ENCODE measurements at regions not wholly inside any gene's neighbourhood (a gene's known extent, or its start where the extent isn't known, plus 50 kb on each side); places are given as distances from the start of the nearest gene placed in this dataset.

DNA sequence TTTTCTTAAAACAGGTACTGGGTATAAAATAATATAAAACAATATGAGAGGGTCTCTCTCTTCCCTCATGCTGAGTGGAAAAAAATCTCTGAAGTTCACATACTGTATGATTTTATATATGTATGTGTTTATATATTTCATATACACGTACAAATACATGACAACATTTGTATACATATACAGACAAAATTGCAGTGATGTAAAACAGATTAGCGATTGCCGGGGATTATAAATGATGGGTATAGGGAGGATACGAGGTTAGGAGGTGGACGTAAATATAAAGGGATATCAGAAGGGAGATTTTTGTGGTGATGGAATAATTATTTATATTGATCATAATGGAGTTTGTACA lies 194.8 kb upstream of the PRSS16 start:
- DNase-seq (ENCODE audit: low spot score) = no peak

- no peak for DNase-seq (ENCODE audit: low spot score)
These were observed 193.8 kb upstream of the PRSS16 start for GRCh38 chr6:27053738-27054137.

DNA sequence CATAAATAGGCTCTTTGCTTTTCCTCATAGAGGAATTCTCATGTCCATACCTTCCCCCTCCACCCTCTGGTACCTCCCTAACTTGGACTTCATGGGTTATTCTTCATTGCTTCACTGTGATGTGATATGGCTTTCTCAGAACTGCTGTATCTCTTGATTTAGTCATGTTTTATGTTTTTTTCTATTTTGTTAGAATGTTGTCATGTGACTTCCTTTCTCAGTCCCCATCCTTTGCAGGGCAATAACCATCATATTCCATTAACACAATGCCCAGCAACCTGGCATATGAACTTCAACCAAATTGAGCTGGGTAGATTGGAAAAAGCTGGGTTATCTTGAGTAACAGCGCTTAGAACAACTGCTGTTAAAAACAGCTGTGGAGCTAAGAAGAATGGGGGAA lies 190.9 kb upstream of the PRSS16 start:
- no peak for DNase-seq (ENCODE audit: low spot score)

DNA sequence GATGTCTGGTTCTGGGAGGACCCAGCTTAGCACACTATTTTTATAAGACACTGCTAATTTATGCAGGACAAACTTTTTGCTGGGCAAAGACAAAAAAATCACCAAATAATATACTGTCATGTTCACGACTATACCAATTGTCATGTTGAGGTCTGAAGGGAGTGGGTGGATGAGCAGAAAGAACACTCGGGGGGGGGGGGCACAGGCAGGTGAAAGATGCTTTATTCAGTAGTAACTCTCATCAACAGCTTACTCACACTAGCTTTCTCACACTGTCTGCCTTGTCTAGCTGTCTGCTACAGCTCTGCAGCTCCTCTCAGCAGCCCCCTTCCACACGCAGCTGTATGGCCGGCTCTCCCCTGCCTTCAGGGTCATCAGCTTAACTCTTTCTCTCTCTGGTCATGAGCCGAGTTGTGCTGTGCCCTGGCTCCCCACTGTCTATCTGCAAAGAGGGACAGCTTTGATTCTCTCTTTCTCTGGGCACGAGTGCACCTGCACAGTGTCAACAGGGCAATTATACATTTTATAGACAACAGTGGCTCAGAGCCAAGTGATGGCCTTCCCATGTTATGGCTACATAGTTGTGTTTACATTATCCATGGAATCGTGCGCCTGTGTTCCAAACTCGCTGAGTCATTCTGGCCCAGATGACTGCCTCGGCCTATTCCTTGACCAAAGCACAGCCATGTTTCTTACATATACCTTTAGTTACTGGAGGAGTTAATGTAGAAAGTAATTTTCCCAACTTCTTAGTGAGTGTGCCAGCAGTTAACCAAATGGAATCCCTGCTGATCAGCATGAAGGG lies 187.7 kb upstream of the PRSS16 start:
- DNase-seq (ENCODE audit: low spot score) = no peak

GRCh38 chr6:27061235-27061993 lies 186.1 kb upstream of the PRSS16 start:
- no peak for DNase-seq (ENCODE audit: low spot score)

- DNase-seq (ENCODE audit: low spot score) = no peak
These were observed 184.7 kb upstream of the PRSS16 start for GRCh38 chr6:27062755-27063154.

DNA sequence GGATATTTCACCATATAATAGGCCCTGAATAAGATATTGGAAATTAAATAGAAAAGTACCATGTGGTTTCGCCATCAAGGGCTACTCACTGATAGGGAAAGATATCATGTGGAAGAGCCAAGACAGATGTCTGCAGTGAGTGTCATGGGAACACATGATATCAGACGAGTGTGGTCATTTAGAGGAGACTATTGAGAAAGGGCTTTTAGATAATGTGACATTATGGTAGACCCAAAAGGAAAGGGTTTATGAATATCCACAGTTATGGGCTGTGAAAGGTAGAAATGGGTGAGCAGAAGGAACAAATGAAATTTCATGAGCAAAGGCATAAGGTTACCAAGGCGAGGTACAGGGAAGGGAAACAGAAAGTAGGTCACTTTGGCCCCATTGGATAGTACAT lies 182.3 kb upstream of the PRSS16 start:
- DNase-seq (ENCODE audit: low spot score) = no peak

GRCh38 chr6:27066381-27066780 lies 181.1 kb upstream of the PRSS16 start:
- no peak for DNase-seq (ENCODE audit: low spot score)

GRCh38 chr6:27066802-27067201 lies 180.7 kb upstream of the PRSS16 start:
- no peak for DNase-seq (ENCODE audit: low spot score)

DNA sequence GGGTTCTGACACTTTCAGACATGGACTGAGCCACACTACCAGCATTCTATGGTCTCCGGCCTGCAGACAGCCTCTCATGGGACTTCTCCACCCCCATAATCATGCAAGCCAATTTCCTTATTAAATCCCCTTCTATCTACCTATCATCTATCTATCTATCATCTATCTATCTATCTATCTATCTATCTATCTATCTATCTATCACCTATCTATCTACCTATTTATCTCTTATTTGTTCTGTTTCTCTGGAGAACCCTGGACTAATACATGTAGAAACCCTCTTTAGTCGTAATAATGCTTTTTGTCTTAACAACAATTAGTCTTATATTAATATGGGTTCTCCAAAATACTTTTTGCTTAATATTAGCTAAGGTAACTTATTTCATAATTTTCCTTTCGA lies 174.1 kb upstream of the PRSS16 start:
- no peak for DNase-seq (ENCODE audit: low spot score)

- DNase-seq (ENCODE audit: low spot score) = no peak
These were observed 171.4 kb upstream of the PRSS16 start for GRCh38 chr6:27076116-27076515.

DNA sequence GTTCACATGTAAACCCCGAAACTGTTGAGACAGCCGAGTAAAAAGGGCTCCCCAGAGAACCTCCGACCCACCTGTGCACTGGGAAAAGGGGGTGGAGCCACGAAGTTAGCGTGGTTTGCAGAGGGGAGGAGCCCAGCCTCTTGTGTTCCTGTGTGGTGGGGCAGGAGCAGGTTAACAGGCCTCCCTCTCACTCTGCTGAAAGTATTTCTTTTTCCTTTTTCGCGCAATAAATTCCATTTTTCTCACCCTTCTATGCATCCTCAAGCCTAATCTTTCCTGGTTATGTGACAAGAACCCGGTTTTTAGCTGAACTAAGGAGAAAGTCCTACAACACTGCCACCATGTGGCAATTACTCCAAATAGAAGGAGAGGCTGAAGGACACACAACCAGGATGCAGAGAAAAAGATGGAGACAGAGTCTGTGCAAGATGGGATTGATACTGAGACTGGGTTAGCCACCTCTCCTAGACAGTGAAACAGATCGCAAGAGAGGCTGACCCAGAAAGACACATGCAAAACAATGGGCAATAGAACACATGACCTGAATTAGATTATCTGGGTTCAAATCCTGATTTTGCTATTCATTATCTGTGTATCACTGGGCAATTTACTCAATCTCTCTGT lies 168.7 kb upstream of the PRSS16 start:
- DNase-seq (ENCODE audit: low spot score) = peak; percentile 47

- DNase-seq (ENCODE audit: low spot score) = no peak
These were observed 166.3 kb upstream of the PRSS16 start for GRCh38 chr6:27081188-27081587.

DNA sequence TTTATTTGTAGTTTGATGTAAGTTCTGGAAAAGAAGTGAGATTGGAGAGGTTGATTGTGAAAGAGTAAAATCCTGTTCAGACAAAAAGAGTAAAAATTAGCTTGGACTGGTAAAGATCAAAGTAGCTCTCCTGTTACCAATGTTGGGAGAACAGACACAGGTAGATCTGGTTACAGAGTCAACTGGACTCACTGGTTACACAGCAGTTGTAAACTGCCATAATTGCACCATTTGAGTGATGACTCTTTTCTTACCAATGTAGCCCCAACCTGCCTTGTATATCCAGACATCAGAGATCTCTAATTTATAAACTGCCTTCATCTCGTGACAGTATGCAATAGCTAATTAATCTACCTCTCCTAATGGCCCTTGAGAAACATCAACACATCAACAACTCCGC lies 165.6 kb upstream of the PRSS16 start:
- no peak for DNase-seq (ENCODE audit: low spot score)

DNA sequence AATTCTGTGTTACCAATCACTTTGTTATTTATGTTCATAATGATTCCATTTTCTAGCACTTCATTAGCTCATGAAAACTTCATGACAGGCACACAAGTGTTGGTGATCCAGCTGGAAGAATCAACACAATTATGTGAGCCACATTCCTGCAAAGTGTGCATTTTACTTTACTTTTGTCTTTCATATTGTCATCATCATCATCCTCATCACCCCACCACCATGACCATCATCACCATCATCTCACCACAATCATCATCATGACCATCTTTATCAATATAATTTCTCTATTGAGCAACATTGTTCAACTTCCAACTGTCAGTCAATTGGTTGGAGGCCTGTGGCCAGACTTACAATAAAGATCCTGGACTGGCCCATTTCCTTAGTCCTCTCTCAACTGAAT lies 159.4 kb upstream of the PRSS16 start:
- no peak for DNase-seq (ENCODE audit: low spot score)

GRCh38 chr6:27091661-27092315 lies 155.7 kb upstream of the PRSS16 start:
- no peak for DNase-seq (ENCODE audit: low spot score)

DNA sequence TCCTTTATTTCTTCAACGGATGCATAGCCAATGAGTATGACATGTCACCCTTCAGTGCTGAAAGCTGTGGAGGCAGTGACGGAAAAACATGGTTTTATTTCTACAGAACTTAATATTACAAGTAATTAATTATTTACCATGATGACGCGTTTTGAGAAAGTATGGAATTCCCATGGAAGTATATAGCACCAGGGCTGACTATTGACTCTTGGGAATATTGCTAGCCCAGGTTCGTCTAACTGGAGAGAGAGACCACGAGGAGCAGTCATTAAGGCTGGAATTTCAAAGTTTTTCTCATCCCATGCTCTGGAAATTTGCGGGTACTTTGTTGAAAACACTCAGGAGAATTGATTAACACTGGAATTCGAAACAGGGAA lies 155.2 kb upstream of the PRSS16 start:
- no peak for DNase-seq (ENCODE audit: low spot score)

- DNase-seq (ENCODE audit: low spot score) = no peak
These were observed 151.6 kb upstream of the PRSS16 start for GRCh38 chr6:27095914-27096313.

GRCh38 chr6:27096834-27097511 lies 150.5 kb upstream of the PRSS16 start:
- DNase-seq (ENCODE audit: low spot score) = peak; percentile 28

DNA sequence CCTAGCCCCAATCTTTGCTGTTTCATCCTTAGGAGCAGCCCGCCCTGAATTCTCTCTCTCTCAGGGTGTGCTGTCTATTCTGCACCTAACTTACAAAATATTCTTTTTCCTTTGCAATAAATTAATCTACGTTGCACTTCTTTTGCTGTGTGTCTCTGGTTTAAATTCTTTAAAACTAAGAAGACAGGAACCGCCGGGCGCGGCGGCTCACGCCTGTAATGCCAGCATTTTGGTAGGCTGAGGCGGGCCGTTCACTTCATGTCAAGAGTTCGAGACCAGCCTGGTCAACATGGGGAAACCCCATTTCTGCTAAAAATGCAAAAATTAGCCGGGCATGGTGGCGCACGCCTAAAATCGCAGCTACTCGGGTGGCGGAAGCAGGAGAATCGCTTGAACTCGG lies 148.5 kb upstream of the PRSS16 start:
- no peak for DNase-seq (ENCODE audit: low spot score)

- DNase-seq (ENCODE audit: low spot score) = no peak
These were observed 146.6 kb upstream of the PRSS16 start for GRCh38 chr6:27100921-27101320.

- DNase-seq (ENCODE audit: low spot score) = no peak
These were observed 145.7 kb upstream of the PRSS16 start for GRCh38 chr6:27101824-27102223.

Measured in mucosa of gallbladder (tissue), 1 donor.